Gastroesophageal sphincter (tissue), 3 donors: ENCODE measurements at regions not wholly inside any gene's neighbourhood (a gene's known extent, or its start where the extent isn't known, plus 50 kb on each side); places are given as distances from the start of the nearest gene placed in this dataset.

ENCODE experiments used
- CTCF ChIP-seq, 4 experiments: fragments of 200-600 bp in 2 of 4; fragments of 450-650 bp in 2 of 4; sonication (generic) in 1 of 4; IDR thresholded peaks; one replicate each; pipeline ENCODE4 v1.5.1; 2017 to 2019; ENCODE audit warnings: antibody characterized with exemption in 4 of 4, mild to moderate bottlenecking in 2 of 4, moderate library complexity in 2 of 4
- EP300 ChIP-seq: sonication (generic); formaldehyde crosslinking; IDR thresholded peaks from one replicate; pipeline ENCODE4 v1.6.1; 2017; ENCODE audit warnings: antibody characterized with exemption, mild to moderate bottlenecking
- POLR2A ChIP-seq, 2 donors: fragments of 450-650 bp; IDR thresholded peaks; one replicate each; pipeline ENCODE4 v1.6.1; 2017; ENCODE audit warnings: antibody characterized with exemption in 2 of 2, mild to moderate bottlenecking in 2 of 2, moderate library complexity in 1 of 2
- POLR2AphosphoS5 ChIP-seq: sonication (generic); formaldehyde crosslinking; IDR thresholded peaks from one replicate; pipeline ENCODE4 v1.6.1; 2017; ENCODE audit warnings: antibody characterized with exemption

- TF ChIP-seq CTCF (IDR thresholded peaks at IDR 0.05) (no peak), POLR2A (IDR thresholded peaks at IDR 0.05) (no peak), POLR2AphosphoS5 (no peak), EP300 (no peak)
These were observed 330.8 kb downstream of the BCKDHB start for GRCh38 chr6:80437221-80437620.
